ENCODE measurements at regions not wholly inside any gene's neighbourhood (a gene's known extent, or its start where the extent isn't known, plus 50 kb on each side); places are given as distances from the start of the nearest gene placed in this dataset.

- Mint-ChIP-seq H3K27ac (no peak overlapping the region), H3K36me3 (no peaks in the 10 kb centered on the region), H3K9me3 (peaks cover 0 to 7% (median 1%) of the 10 kb centered on the region in 7 donors), H3K4me1 (no peaks in the 10 kb centered on the region), H3K27me3 (no peaks in the 10 kb centered on the region), H3K4me3 (no peak overlapping the region)
- ATAC-seq (ENCODE audit: low read depth in 2 of 2) (no peak), DNase-seq (no peak)
- Histone ChIP-seq H3K4me3 (ENCODE audit: low read depth, low read length) (no peak overlapping the region), H3K9me3 (ENCODE audit: control insufficient read depth in 2 of 2, low read length in 2 of 2) (no peaks in the 10 kb centered on the region), H3K27me3 (ENCODE audit: control insufficient read depth, insufficient read depth, low read length) (no peaks in the 10 kb centered on the region), H3K4me1 (ENCODE audit: control insufficient read depth, insufficient read depth, low read length, poor library complexity, severe bottlenecking) (no peaks in the 10 kb centered on the region), H3K36me3 (ENCODE audit: control insufficient read depth, insufficient read depth, low read length) (no peaks in the 10 kb centered on the region), H3K27ac (ENCODE audit: insufficient read depth, low read length, poor library complexity, severe bottlenecking) (no peak overlapping the region)
Measured at GRCh38 chr6:140988780-140989179, 1143.9 kb upstream of the GJE1 start.

- no peaks in the 10 kb centered on the region for H3K4me1 Mint-ChIP-seq
- no peak overlapping the region for H3K27ac Mint-ChIP-seq
- Histone ChIP-seq H3K27me3 (ENCODE audit: control insufficient read depth, insufficient read depth, low read length) (no peaks in the 10 kb centered on the region), H3K9me3 (ENCODE audit: control insufficient read depth in 2 of 2, low read length in 2 of 2) (no peaks in the 10 kb centered on the region), H3K4me1 (ENCODE audit: control insufficient read depth, insufficient read depth, low read length, poor library complexity, severe bottlenecking) (no peaks in the 10 kb centered on the region), H3K36me3 (ENCODE audit: control insufficient read depth, insufficient read depth, low read length) (no peaks in the 10 kb centered on the region), H3K27ac (ENCODE audit: insufficient read depth, low read length, poor library complexity, severe bottlenecking) (no peak overlapping the region), H3K4me3 (ENCODE audit: low read depth, low read length) (no peak overlapping the region)
- ATAC-seq (ENCODE audit: low read depth in 2 of 2) (no peak), DNase-seq (no peak)
- no peak overlapping the region for H3K4me3 Mint-ChIP-seq
- peaks cover 0 to 7% (median 2%) of the 10 kb centered on the region in 7 donors for H3K9me3 Mint-ChIP-seq
- H3K36me3 Mint-ChIP-seq = no peaks in the 10 kb centered on the region
- H3K27me3 Mint-ChIP-seq = no peaks in the 10 kb centered on the region
Measured at GRCh38 chr6:140987364-140988155, 1145.2 kb upstream of the GJE1 start.

GRCh38 chr6:140985679-140986275 lies 1146.9 kb upstream of the GJE1 start:
- Histone ChIP-seq H3K27me3 (ENCODE audit: control insufficient read depth, insufficient read depth, low read length) (no peaks in the 10 kb centered on the region), H3K27ac (ENCODE audit: insufficient read depth, low read length, poor library complexity, severe bottlenecking) (no peak overlapping the region), H3K4me3 (ENCODE audit: low read depth, low read length) (no peak overlapping the region), H3K9me3 (ENCODE audit: control insufficient read depth in 2 of 2, low read length in 2 of 2) (no peaks in the 10 kb centered on the region), H3K4me1 (ENCODE audit: control insufficient read depth, insufficient read depth, low read length, poor library complexity, severe bottlenecking) (no peaks in the 10 kb centered on the region), H3K36me3 (ENCODE audit: control insufficient read depth, insufficient read depth, low read length) (no peaks in the 10 kb centered on the region)
- no peaks in the 10 kb centered on the region for H3K4me1 Mint-ChIP-seq
- H3K36me3 Mint-ChIP-seq = no peaks in the 10 kb centered on the region
- no peak overlapping the region for H3K27ac Mint-ChIP-seq
- no peak for DNase-seq
- no peaks in the 10 kb centered on the region for H3K27me3 Mint-ChIP-seq
- no peak for ATAC-seq (ENCODE audit: low read depth in 2 of 2)
- no peak overlapping the region for H3K4me3 Mint-ChIP-seq
- peaks cover 0 to 7% (median 2%) of the 10 kb centered on the region in 7 donors for H3K9me3 Mint-ChIP-seq

GRCh38 chr6:140980265-140980887 lies 1152.3 kb upstream of the GJE1 start:
- no peak overlapping the region for H3K27ac ChIP-seq (ENCODE audit: insufficient read depth, low read length, poor library complexity, severe bottlenecking)
- DNase-seq (no peak), ATAC-seq (ENCODE audit: low read depth in 2 of 2) (no peak)
- H3K4me3 ChIP-seq (ENCODE audit: low read depth, low read length) = no peak overlapping the region
- no peaks in the 10 kb centered on the region for H3K36me3 Mint-ChIP-seq
- no peaks in the 10 kb centered on the region for H3K27me3 ChIP-seq (ENCODE audit: control insufficient read depth, insufficient read depth, low read length)
- H3K9me3 ChIP-seq (ENCODE audit: control insufficient read depth in 2 of 2, low read length in 2 of 2) = no peaks in the 10 kb centered on the region
- no peaks in the 10 kb centered on the region for H3K36me3 ChIP-seq (ENCODE audit: control insufficient read depth, insufficient read depth, low read length)
- H3K4me1 Mint-ChIP-seq = no peaks in the 10 kb centered on the region
- H3K27ac Mint-ChIP-seq = no peak overlapping the region
- H3K4me3 Mint-ChIP-seq = no peak overlapping the region
- peaks cover 4% of the 10 kb centered on the region for H3K27me3 Mint-ChIP-seq
- peaks cover 0 to 5% (median 0%) of the 10 kb centered on the region in 7 donors for H3K9me3 Mint-ChIP-seq
- H3K4me1 ChIP-seq (ENCODE audit: control insufficient read depth, insufficient read depth, low read length, poor library complexity, severe bottlenecking) = no peaks in the 10 kb centered on the region

GRCh38 chr6:140979642-140980091 lies 1153.1 kb upstream of the GJE1 start:
- H3K36me3 ChIP-seq (ENCODE audit: control insufficient read depth, insufficient read depth, low read length) = no peaks in the 10 kb centered on the region
- no peaks in the 10 kb centered on the region for H3K27me3 ChIP-seq (ENCODE audit: control insufficient read depth, insufficient read depth, low read length)
- no peak overlapping the region for H3K27ac ChIP-seq (ENCODE audit: insufficient read depth, low read length, poor library complexity, severe bottlenecking)
- DNase-seq = no peak
- no peaks in the 10 kb centered on the region for H3K36me3 Mint-ChIP-seq
- no peaks in the 10 kb centered on the region for H3K4me1 Mint-ChIP-seq
- no peaks in the 10 kb centered on the region for H3K9me3 ChIP-seq (ENCODE audit: control insufficient read depth in 2 of 2, low read length in 2 of 2)
- H3K9me3 Mint-ChIP-seq = peaks cover 0 to 3% (median 0%) of the 10 kb centered on the region in 7 donors
- no peak overlapping the region for H3K4me3 ChIP-seq (ENCODE audit: low read depth, low read length)
- no peak overlapping the region for H3K4me3 Mint-ChIP-seq
- no peaks in the 10 kb centered on the region for H3K4me1 ChIP-seq (ENCODE audit: control insufficient read depth, insufficient read depth, low read length, poor library complexity, severe bottlenecking)
- H3K27ac Mint-ChIP-seq = no peak overlapping the region
- ATAC-seq (ENCODE audit: low read depth in 2 of 2) = no peak
- peaks cover 4% of the 10 kb centered on the region for H3K27me3 Mint-ChIP-seq

GRCh38 chr6:140977403-140977802 lies 1155.3 kb upstream of the GJE1 start:
- H3K4me3 Mint-ChIP-seq = no peak overlapping the region
- no peaks in the 10 kb centered on the region for H3K4me1 Mint-ChIP-seq
- ATAC-seq (ENCODE audit: low read depth in 2 of 2) (no peak), DNase-seq (no peak)
- H3K27me3 ChIP-seq (ENCODE audit: control insufficient read depth, insufficient read depth, low read length) = no peaks in the 10 kb centered on the region
- no peaks in the 10 kb centered on the region for H3K9me3 ChIP-seq (ENCODE audit: control insufficient read depth in 2 of 2, low read length in 2 of 2)
- no peaks in the 10 kb centered on the region for H3K36me3 ChIP-seq (ENCODE audit: control insufficient read depth, insufficient read depth, low read length)
- H3K4me3 ChIP-seq (ENCODE audit: low read depth, low read length) = no peak overlapping the region
- H3K36me3 Mint-ChIP-seq = no peaks in the 10 kb centered on the region
- H3K27me3 Mint-ChIP-seq = peaks cover 4% of the 10 kb centered on the region
- no peak overlapping the region for H3K27ac ChIP-seq (ENCODE audit: insufficient read depth, low read length, poor library complexity, severe bottlenecking)
- no peaks in the 10 kb centered on the region for H3K4me1 ChIP-seq (ENCODE audit: control insufficient read depth, insufficient read depth, low read length, poor library complexity, severe bottlenecking)
- H3K27ac Mint-ChIP-seq = no peak overlapping the region
- H3K9me3 Mint-ChIP-seq = peaks cover 0 to 4% (median under 1%) of the 10 kb centered on the region in 7 donors

GRCh38 chr6:140976806-140977205 lies 1155.9 kb upstream of the GJE1 start:
- Mint-ChIP-seq H3K9me3 (peaks cover 0 to 4% (median 0%) of the 10 kb centered on the region in 7 donors), H3K4me3 (no peak overlapping the region), H3K27me3 (peaks cover 4% of the 10 kb centered on the region), H3K4me1 (no peaks in the 10 kb centered on the region), H3K27ac (peak overlapping the region in 1 of 3 donors; percentile 28), H3K36me3 (no peaks in the 10 kb centered on the region)
- Histone ChIP-seq H3K9me3 (ENCODE audit: control insufficient read depth in 2 of 2, low read length in 2 of 2) (no peaks in the 10 kb centered on the region), H3K27ac (ENCODE audit: insufficient read depth, low read length, poor library complexity, severe bottlenecking) (no peak overlapping the region), H3K4me1 (ENCODE audit: control insufficient read depth, insufficient read depth, low read length, poor library complexity, severe bottlenecking) (no peaks in the 10 kb centered on the region), H3K4me3 (ENCODE audit: low read depth, low read length) (no peak overlapping the region), H3K36me3 (ENCODE audit: control insufficient read depth, insufficient read depth, low read length) (no peaks in the 10 kb centered on the region), H3K27me3 (ENCODE audit: control insufficient read depth, insufficient read depth, low read length) (no peaks in the 10 kb centered on the region)
- ATAC-seq (ENCODE audit: low read depth in 2 of 2) (no peak), DNase-seq (no peak)

Measured in CD4-positive, CD25-positive, alpha-beta regulatory T cell (primary cell).